OCI-LY3 (cell line): ENCODE measurements at regions not wholly inside any gene's neighbourhood (a gene's known extent, or its start where the extent isn't known, plus 50 kb on each side); places are given as distances from the start of the nearest gene placed in this dataset.

Experiments
- CTCF ChIP-seq: fragments of 200-600, 300-600 bp; sonication (generic); IDR thresholded peaks from 2 replicates; pipeline ENCODE4 v1.5.1; 2014; ENCODE audit warnings: antibody characterized with exemption, low read length, low read depth
- EZH2phosphoT487 ChIP-seq: fragments of 200-600 bp; shearing (Covaris generic); IDR thresholded peaks from 2 replicates; pipeline ENCODE4 v1.6.1; 2018; ENCODE audit warnings: antibody characterized with exemption, mixed run types, low read depth

DNA sequence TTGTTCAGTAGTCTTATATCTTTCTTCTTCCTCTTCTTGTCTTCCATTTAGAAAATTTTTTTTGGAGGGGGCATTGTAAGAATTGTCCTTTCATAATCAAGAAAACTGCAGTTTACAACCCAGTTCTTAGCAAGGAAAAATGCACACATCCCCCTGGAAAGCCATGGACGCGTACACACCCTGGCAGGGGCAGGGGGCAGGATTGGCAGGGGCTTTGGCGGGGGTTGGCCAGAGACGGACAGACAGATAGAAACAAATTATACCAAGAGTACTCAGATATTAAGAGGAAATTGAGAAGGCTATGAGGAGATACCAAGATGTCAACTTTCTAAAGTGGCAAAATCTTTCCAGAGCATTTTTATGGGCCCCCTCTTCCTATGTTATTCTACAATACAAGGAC is 322.5 kb upstream of the CPXCR1 start:
- TF ChIP-seq CTCF (no peak), EZH2phosphoT487 (no peak)
